NCI-H460 (cell line): ENCODE measurements at regions not wholly inside any gene's neighbourhood (a gene's known extent, or its start where the extent isn't known, plus 50 kb on each side); places are given as distances from the start of the nearest gene placed in this dataset.

ENCODE experiments used
- DNase-seq: peaks from one replicate; pipeline ENCODE4 v3.0.0-alpha.2; 2016; ENCODE audit warnings: low read depth; ENCODE audit errors: extremely low read depth

DNA sequence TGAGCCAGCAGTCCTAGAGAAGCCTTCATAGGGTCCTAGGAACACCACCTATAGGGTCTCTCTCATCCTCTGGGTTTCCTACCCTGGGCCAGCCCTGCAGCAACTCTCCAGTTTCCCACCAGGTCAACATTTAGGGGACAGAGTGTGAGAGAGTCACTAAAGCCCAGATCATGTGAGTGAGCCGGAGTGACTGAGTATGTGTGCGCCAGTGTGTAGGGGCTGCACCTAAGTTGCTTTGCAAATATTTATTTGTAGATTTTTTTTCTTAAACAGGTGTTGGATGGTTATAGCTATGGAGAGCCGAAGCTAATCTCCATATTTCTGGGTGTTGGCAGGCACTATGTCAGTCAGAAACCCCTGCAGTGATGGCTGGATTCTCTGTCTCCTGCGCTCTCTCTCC is 232.5 kb upstream of the NCAM1 start:
- no peak for DNase-seq

DNA sequence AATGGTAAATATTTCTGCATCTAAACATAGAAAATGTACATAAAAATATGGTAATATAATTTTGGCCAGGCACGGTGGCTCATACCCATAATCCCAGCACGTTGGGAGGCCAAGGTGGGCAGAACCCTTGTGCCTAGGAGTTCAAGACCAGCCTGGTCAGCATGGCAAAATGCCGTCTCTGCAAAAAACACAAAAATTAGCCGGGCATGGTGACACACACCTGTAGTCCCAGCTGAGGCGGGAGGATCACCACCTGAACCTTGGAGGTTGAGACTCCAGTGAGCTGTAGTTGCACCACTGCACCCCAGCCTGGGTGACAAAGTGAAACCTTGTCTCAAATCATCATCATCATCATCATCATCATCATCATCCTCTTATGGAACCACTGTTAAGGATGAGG is 230.6 kb upstream of the NCAM1 start:
- DNase-seq: no peak

DNA sequence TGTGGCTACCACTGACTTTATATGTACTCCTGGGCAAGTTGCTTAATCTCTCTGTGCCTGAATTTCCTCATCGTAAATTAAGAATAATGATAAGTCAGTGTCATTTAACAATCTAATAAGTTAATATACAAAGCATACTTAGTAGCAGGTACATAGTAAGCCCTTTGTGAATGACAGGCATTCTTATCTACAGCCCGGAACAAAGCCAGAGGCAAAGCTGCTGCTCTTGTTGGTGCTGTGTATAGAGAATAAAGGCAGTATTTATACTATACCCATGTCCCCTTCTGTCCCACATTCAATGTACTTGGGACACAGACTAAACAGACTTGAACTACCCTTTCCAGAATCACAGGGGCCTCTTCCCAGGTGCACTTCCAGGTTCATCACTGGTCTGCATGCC is 229.7 kb upstream of the NCAM1 start:
- no peak for DNase-seq

DNA sequence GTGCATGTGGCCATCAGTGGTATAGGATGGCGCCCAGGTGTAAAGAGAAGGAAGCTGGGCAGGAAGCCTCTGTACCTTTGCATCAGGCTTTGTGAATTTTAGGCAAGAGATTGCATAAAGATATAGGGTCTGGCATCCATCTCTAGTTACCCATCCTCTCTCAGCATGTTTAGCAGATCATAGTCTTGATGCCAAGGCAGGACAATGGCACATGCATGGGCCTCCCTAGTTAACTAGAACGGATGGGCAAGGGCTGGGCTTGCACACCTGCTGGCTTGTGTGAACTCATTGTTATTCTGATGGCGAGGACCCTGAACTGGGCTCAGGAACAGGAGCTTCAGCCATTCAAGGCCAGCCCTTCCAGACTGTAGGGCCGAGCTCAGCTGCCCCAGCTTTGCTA is 229.2 kb upstream of the NCAM1 start:
- DNase-seq: no peak

DNA sequence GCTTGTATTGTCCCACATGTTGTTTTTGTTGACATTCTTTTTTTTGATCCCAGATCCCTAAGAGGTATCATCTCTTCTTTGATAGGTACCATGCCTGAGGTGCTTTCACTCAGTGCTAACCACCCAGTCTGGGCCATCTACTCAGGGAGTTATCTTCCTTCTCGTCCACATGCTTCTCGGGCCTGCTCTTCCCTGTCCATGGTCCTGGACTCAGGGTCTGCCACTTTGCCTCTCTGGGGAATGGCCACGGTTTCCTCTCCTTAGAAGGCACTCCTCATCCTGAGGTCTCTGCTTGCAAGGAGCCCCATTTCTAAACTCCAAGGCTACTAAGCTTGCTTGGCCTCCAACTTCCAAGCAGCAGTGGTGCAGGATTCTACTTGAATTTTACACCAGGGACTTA is 227.0 kb upstream of the NCAM1 start:
- DNase-seq: peak; percentile 26

DNA sequence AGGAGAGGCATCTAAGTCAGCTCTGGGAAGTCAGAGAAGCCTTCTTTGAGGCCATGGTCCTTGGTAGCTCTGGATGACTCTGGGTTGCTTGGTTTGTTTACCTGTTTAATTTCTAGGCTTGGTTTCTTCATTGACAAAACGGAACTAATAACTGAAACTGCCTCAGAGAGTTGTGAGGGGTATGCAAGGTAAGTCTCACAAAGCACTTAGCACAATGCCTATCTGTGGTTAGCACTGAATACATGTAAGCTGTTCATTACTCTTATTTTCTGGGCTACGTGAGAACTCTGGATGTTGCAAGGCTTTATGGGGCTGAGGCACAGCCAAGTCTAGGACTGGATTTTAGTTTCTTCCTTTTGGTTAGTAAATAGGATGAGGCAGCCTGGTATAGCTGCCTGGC is 225.8 kb upstream of the NCAM1 start:
- DNase-seq: no peak

DNA sequence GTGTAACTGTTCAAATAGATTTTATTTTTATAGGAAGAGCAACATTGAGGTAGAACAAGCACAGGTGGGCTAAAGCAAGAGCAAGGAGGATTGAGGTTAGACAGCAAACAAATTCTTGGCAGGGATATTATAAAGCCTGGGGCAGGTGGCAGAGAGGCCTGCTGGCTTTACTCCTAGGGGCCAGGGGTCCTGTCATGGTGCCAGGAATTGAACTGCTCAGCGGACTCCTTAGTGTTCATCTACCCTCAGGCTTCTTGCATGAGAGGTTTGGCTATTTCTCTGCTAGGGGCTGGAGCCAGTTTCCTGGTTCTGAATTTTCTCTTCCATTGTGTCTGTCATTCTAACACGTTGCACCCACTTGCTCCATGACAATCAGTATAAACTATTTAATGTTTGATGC is 217.2 kb upstream of the NCAM1 start:
- DNase-seq: no peak

DNA sequence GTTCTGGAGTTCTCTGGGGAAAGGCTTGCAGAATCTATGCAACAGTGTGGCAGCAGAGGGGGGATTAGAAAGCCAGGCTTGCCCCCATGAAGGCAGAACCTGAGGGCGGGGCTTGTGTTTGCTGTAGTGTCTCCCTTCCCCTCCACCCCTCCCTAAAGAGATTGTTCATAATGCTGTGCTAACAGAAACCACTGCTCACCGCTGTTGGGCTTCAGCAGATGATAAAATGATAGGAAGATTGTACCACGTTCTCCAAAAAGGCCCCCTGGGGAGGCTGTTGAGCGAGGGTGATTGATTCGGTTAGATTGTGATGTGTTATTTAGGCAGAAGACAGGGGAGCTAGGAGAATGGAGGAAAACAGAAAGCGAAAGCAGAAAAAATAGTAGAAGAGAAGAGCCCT is 215.2 kb upstream of the NCAM1 start:
- DNase-seq: no peak

DNA sequence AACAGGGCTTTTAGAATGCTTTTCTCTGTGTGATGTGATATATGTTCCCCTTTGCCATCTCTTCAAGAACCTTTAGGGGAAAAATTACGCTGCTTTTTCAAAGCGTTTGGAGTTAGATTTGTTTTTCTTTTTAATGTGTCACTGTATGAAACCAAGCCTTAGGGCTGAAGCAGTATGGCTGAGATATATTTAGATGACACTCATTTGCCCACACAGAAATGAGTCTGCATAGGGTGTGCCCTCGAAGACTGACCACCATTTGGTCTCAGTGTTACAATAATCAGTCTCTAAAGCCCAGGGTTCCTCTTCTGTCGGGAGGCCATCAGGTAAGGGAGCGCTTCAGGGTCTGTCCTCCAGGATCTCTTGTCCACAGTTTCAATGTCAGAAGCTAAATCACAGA is 213.0 kb upstream of the NCAM1 start:
- DNase-seq: no peak

DNA sequence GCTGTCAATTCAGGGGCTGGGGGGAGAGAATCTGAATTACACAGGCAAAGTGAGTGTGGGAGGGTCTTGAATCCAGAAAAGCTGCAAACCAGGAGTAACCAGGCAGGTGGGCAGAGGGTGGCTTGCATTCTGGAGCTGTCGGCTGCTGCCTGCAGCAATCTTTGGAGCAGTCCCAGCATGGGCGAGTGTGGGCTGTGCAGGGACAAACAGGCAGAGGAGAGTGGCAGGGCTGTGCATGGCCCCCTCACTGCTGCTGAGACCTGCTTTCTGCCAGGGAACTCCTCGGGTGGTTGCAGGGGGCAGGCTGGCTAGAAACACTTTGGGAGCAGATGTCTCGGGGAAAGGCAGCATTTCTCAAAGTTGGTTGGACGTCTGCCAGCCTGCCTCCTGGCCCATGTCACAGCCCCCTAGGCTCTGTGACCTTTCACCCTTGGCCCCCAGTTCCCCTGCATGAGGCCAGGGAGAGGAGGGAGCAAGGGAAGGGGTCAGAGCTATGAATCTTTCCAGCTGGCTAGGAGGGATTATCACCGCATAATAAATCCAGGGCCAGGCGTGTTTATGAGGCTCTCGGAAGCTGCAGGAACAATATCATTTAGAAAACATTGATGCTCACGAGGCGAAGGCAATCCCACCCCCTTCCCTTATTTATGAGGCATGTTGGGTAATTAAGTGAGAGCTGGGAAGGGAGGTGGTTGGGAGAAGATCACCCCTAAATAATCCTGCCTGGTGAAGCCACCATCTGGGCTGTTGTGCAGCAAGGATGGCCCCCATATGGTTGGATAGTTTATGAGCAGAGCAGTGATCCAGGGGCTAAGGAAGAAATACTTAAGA is 212.3 kb upstream of the NCAM1 start:
- DNase-seq: no peak

DNA sequence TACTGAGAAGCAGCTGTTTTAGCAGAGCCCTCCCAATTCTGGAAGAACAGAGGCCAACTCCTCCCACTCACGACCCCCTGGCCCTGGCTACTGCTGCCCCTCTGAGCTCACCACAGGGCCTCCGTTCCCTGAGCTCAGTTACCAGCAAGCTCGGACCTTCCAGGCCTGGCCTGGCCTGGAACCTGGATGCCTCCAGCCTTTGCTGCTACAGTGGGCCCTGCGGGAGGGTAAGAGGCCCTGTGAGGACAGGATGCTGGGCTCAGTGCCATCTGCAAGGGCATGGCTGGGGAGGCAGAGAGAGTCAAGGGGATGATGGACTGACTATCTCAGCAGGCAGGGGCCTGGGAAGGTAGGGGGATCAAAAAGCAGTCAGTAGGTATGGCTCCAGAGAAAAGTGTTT is 209.9 kb upstream of the NCAM1 start:
- DNase-seq: no peak

DNA sequence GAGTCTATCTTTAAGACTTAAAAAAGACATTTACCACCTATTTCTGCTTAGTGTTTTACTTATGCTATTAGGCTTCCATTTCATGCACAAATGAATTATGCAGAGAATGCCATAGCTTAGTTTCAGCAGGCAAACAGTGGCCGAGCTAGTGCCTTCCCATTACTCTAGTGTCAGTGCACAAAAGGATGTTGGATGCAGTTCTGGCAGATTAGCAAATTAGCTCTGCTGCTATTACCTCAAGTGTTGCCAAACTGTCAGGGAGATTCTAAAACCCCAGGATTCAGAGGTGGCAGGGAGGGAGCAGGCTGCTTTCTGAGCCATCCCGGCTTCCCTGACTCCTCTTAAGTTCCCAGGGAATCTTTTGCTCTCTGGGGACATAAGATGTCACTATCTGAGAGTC is 209.4 kb upstream of the NCAM1 start:
- DNase-seq: no peak

DNA sequence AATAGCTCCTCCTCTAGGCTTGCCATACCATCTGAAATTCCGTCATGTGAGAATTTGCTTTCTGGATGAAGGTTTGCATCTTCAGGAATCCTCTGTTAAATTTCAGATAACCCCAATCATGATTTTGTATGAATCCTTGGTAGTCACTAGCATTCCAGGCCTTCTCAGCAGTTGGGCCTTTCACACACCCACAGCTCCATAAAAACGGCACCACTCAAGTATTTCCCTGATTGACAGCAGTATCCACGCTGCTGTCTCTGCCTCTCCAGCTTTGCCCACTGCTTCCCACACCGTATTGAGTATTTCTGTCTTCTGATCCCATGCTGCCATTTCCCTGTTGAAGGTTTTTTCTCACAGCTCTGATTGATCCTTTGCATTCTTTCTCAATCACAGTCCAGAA is 208.7 kb upstream of the NCAM1 start:
- DNase-seq: no peak

DNA sequence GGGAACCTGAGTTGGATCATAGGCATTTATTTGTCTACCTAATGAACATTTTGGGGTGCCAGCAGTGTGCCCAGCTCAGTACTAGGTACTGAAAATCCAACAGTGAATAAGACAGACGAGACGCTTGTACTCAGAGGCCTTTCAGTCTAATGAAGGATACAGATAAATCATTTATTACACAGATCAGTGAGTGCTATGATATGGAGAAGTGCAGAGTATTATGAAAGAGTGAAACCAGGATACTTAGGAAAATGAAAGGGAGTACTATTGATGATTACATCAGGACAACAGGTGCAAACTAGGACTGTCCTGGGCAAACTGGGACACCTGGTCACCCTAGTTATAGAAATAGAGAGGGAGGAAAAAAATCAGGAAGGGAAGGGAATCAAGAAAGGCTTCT is 207.5 kb upstream of the NCAM1 start:
- no peak for DNase-seq

DNA sequence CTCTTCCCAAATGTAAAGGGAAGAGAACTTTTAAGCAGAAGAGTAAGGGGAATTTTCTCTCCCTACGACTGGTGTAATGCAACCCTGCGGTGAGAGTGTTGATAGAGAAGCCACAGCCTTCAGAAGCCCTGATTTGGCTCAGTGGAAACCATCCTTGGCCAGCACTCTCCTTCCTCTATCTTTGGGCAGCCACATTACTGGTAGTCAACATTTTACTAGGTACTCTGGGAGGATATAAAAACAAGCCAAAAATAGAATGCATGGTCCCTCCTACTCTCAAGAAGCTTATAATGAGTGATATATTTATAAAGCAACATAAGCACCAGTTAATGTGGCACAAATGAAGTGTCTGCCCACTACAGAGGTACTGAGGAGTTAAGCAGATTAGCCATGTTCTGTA is 201.8 kb upstream of the NCAM1 start:
- no peak for DNase-seq

DNA sequence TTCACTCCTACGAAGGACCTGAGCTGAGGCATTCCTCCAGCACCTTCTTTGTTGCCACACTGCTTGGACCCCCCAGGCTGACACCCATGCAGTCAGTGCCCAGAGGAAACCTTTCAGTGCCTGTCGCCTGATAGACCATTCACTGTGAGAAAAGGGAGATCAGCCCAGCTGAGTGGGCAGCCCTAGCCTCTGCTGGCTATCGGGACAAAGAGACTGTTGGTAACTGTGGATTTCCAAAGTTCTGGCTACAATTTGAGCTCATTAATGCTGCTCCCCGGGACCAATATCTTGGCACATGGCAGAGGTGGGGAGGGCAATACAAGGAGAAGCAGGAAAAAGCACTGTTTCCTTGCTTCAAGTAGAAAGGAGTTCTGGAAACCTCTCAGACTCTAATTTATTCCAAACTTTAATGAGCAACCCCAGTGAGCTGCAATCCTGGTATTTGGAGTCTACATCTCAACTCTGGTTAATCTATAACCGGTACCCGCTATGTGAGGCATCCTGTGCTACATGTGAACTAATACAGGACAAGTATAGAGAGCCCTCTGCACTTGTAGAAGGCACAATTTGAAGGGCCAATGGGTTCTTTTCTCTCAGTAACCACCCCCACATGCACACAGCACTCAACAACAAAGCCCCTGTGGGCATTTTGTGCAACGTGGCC is 200.7 kb upstream of the NCAM1 start:
- no peak for DNase-seq

DNA sequence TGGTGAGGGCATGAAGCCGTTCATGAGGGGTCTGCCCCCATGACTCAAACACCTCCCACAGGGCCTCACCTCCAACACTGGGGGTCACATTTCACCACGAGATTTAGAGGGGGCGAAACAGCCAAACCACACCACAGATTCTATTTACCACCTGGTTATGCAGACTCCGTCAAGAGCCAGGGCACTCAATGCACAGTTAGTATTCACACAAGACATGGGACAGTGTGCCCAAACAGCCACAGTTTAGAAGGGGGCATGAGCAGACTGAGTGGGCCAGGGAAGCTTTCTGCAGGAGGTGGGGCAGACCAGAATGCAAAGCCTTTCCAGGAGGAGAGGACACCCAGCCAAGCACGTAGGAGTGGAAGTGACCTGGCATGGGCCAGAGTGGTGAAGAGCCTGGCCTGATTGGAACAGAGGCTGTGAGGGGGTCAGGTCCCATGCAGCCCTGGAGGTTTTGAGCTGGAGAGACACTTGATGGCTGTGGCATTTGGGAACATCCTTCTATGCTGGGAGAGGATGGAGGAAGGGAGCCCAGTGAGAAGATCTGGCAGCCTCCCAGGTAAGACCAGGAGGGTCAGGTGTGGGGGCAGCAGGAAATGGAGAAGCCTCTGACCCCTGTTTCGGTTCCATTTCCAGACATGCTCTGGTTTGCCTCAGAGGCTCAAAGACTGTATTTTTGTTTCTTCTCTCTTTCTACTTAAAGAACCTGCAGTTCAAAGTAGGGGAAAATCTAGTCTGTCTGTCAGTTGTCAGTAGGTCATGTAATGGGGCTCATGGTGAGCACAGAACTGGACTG is 199.1 kb upstream of the NCAM1 start:
- no peak for DNase-seq

DNA sequence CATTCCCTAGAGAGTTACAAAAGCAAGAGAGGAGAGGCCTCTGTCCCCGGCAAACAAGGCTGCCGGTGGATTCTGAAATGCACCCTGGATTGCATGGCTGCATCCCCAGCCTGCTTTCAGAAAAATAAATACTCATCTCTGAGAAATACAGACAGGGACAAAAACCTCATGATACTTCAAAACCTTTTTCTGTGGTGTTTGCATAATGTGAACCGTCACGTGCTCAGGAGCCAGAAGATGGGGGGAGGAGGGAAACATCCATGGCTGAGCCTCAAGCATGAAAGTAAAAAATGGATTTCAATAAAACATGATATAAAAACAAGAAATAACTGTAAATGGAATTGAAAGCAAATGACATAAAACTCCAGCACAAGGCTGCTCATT is 198.5 kb upstream of the NCAM1 start:
- DNase-seq: no peak

DNA sequence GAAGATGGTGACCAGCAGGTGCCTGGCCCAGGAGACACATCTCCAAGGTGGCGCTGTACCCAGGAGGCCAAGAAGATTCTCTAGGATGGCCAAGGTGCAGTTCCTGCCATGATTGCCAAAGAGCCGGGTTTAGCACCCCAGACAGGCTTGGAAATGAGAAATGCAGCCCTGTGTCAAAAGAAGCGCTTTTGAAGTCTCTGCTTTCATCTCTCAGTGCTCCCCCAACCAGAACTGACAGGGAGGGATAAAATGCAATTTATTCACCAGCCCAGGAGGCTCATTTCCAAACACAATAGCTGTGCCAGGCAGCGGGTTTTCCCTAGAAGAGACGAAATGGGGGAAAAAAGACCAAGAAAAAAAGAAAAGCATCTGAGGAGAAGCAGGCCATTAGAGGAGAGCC is 195.9 kb upstream of the NCAM1 start:
- no peak for DNase-seq

DNA sequence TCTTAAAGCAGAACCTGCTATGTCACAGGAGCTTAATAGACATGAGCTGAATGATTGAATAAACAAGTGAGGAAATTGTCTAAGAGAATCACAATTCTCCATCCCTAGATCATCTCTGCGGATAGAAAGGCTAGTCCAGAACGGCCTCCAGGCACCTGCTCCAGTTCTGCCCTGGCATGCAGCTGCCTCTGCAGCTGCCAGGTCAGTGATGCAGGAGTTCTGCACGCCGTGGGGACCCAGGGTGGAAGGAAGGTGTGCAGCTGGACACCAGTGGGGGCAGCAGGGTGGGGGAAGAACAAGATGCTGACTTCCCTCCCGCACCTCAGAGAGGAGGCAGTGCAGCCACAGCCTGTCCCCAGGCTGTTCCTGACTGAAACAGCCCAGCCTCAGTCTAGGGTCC is 192.1 kb upstream of the NCAM1 start:
- no peak for DNase-seq

DNA sequence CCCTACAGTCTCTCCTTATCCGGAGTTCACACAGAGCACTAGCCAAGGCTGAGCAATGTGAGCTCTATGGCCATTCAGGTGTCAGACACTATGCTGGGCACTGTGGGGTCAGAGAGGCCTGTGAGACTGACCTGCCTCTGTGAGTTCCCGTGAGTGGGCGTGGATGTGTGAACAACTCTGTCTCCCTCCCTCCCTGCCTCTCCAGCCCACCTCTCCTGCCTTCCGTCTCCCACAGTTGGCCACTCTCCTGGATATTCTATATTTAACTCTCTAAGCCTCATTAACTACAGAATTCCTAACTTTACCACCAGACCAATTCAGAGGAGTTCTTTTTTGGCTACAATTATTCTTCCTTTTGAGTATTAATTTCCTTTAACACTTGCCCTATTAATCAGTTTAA is 191.6 kb upstream of the NCAM1 start:
- DNase-seq: no peak

DNA sequence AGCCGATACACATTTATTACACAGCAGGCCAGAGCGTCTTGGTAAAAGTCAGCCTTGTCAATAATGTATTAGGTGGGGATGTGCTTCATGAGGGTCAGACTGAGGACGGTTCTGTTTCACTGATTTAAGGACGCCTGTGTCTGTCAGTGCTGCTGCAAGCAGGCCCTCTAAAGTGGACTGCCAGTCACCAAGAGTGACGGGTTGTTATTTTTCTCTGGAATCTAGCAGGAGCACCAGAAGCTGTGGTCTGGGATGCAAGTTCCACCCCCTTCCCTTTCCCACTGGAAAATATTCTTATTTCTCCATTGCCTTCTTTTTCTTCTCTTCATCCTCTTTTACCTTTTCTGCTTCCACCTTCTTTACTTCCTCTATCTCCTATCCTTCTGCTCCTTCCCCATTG is 191.2 kb upstream of the NCAM1 start:
- DNase-seq: no peak
